OCI-LY7 (cell line): ENCODE measurements at regions not wholly inside any gene's neighbourhood (a gene's known extent, or its start where the extent isn't known, plus 50 kb on each side); places are given as distances from the start of the nearest gene placed in this dataset.

Experiments
- BruUV-seq: library from RNA; stranded (reverse); fragments of 400-500 nt; replicated peaks from 2 replicates; lab custom pipeline; 2021; lab: Mats Ljungman, UMichigan
- CTCF ChIA-PET: fragments of 300-600 bp; sonication (Branson Sonifier 250); formaldehyde crosslinking; loops from one replicate; lab custom pipeline; 2022; ENCODE audit warnings: antibody characterized with exemption; ENCODE audit not compliant: unreplicated experiment; lab: Charles Lee
- POLR2A ChIA-PET: fragments of 300-600 bp; sonication (Branson Sonifier 250); formaldehyde crosslinking; loops from one replicate; lab custom pipeline; 2022; ENCODE audit warnings: antibody characterized with exemption; lab: Charles Lee
- DNase-seq: peaks from one replicate; pipeline ENCODE4 v3.0.0-alpha.2; 2015; ENCODE audit warnings: low spot score
- H2AFZ ChIP-seq: fragments of 200-600 bp; sonication (generic), shearing (Covaris generic); 2 replicates; pipeline ENCODE4 v1.6.1; 2014; ENCODE audit warnings: mild to moderate bottlenecking, antibody characterized with exemption, low read length, moderate library complexity
- H3K27ac ChIP-seq: fragments of 200-600 bp; sonication (generic); 2 replicates; pipeline ENCODE4 v1.5.1; 2014; ENCODE audit warnings: mixed run types, low read depth, mild to moderate bottlenecking, moderate library complexity, low read length, inconsistent platforms; ENCODE audit not compliant: poor library complexity, severe bottlenecking
- H3K36me3 ChIP-seq: fragments of 200-600 bp; sonication (generic); 2 replicates; pipeline ENCODE4 v1.6.1; 2014; ENCODE audit warnings: mild to moderate bottlenecking, antibody characterized with exemption, low read length, moderate library complexity, mixed read lengths; ENCODE audit not compliant: insufficient read depth
- H3K4me1 ChIP-seq: fragments of 200-600 bp; sonication (generic); 2 replicates; pipeline ENCODE4 v1.5.1; 2014; ENCODE audit warnings: mild to moderate bottlenecking, low read length; ENCODE audit not compliant: insufficient read depth, poor library complexity, severe bottlenecking
- H3K4me2 ChIP-seq: fragments of 200-600 bp; sonication (generic); 2 replicates; pipeline ENCODE4 v1.6.1; 2014; ENCODE audit warnings: mild to moderate bottlenecking, low read length
- H3K4me3 ChIP-seq: fragments of 200-600 bp; sonication (generic); 2 replicates; pipeline ENCODE4 v1.5.1; 2014; ENCODE audit warnings: mild to moderate bottlenecking, low read depth, low read length; ENCODE audit not compliant: poor library complexity, severe bottlenecking
- H3K79me2 ChIP-seq: fragments of 200-600 bp; sonication (generic); 2 replicates; pipeline ENCODE4 v1.6.1; 2016; ENCODE audit warnings: low read depth, mild to moderate bottlenecking, low read length, moderate library complexity, mixed read lengths; ENCODE audit not compliant: insufficient read depth
- H3K9me2 ChIP-seq: fragments of 200-600 bp; sonication (generic); 2 replicates; pipeline ENCODE4 v1.6.1; 2016; ENCODE audit warnings: mild to moderate bottlenecking, low read length, mixed read lengths; ENCODE audit not compliant: insufficient read depth
- H3K9me3 ChIP-seq: fragments of 200-600 bp; sonication (generic); 2 replicates; pipeline ENCODE4 v1.6.1; 2014; ENCODE audit warnings: mild to moderate bottlenecking, mixed run types, low read length, mixed read lengths
- H4K20me1 ChIP-seq: fragments of 200-600 bp; sonication (generic); 2 replicates; pipeline ENCODE4 v1.6.1; 2014; ENCODE audit warnings: mild to moderate bottlenecking, antibody characterized with exemption, low read length, moderate library complexity, mixed read lengths; ENCODE audit not compliant: insufficient read depth
- EZH2phosphoT487 ChIP-seq: fragments of 200-600 bp; sonication (generic); IDR thresholded peaks from 2 replicates; pipeline ENCODE4 v1.6.1; 2018; ENCODE audit warnings: low read depth, borderline replicate concordance, mild to moderate bottlenecking, mixed run types, antibody characterized with exemption, low read length, moderate library complexity, mixed read lengths
- intact Hi-C: fragments of 100-400 bp; cut with micrococcal nuclease; formaldehyde crosslinking; loops from one replicate; pipeline ENCODE4 v1.10.0; 2022; ENCODE audit not compliant: unreplicated experiment
- TF ChIP-seq, protein P1 (sequence below): fragments of 200-600 bp; sonication (generic); conservative IDR thresholded peaks from 2 replicates; pipeline ENCODE4 v1.5.1; 2014; ENCODE audit warnings: mild to moderate bottlenecking, antibody characterized with exemption, low read length, moderate library complexity, mixed read lengths

DNA sequence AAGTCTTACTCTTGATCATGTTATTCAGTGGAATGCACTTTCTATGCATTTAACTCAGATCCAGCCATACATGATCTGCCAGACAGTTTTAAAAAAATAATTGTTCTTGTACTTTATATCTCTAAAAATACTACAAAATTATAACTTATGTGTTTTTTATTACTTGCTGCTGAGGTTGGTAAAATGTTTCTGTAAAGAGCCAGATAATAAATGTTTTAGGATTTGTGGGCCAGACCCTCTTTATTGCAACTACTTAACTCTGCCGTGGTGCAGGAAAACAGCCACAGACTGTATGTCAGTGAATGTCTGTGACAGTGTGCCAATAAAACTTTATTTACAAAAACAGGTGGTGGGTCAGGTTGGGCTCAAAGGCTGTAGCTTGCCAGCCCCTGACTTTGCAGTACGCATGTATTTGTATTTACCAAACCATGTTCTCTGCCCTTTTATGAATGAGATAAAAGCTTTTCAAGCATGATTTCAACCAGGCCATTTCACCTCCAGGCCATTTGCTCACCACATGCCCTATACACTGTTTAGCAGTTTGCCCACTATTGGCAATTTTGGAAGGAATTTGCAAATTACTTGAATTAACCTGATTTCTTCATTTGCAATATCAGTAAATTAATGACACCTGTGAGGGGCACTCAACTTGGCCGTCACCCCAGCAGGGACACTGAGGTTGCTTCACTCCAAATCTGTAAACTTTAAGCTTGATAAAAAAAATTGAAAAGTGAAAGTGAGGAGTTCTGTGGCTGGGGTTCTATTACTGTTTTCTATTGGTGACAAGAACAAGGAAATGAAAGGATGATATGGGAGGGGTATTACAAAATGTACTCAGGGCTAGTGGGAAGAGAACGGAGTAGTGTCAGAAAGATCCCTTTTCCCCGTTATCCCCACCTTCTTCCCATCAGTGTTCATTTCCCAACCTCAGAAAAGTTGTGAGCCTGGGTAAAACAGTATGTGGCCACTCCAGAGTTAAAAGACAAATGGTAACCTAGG lies 133.4 kb downstream of the CEBPB start:
- POLR2A ChIA-PET: no interaction called here
- intact Hi-C loops: no loop called here
- no peak overlapping the region for H3K4me3 ChIP-seq
- H3K4me1 ChIP-seq: no peaks in the 10 kb centered on the region
- no peaks in the 10 kb centered on the region for H3K9me2 ChIP-seq
- H3K27ac ChIP-seq: no peak overlapping the region
- no peaks in the 10 kb centered on the region for H3K9me3 ChIP-seq
- no peaks in the 10 kb centered on the region for H3K36me3 ChIP-seq
- DNase-seq: no peak
- no peak overlapping the region for H3K4me2 ChIP-seq
- TF ChIP-seq, protein P1, sequence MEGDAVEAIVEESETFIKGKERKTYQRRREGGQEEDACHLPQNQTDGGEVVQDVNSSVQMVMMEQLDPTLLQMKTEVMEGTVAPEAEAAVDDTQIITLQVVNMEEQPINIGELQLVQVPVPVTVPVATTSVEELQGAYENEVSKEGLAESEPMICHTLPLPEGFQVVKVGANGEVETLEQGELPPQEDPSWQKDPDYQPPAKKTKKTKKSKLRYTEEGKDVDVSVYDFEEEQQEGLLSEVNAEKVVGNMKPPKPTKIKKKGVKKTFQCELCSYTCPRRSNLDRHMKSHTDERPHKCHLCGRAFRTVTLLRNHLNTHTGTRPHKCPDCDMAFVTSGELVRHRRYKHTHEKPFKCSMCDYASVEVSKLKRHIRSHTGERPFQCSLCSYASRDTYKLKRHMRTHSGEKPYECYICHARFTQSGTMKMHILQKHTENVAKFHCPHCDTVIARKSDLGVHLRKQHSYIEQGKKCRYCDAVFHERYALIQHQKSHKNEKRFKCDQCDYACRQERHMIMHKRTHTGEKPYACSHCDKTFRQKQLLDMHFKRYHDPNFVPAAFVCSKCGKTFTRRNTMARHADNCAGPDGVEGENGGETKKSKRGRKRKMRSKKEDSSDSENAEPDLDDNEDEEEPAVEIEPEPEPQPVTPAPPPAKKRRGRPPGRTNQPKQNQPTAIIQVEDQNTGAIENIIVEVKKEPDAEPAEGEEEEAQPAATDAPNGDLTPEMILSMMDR: no peak
- no peak for TF ChIP-seq EZH2phosphoT487
- H2AFZ ChIP-seq: no peak overlapping the region
- no peaks in the 10 kb centered on the region for H4K20me1 ChIP-seq
- no peaks in the 10 kb centered on the region for H3K79me2 ChIP-seq
- BruUV-seq: no TSS peak
- CTCF ChIA-PET: no interaction called here

DNA sequence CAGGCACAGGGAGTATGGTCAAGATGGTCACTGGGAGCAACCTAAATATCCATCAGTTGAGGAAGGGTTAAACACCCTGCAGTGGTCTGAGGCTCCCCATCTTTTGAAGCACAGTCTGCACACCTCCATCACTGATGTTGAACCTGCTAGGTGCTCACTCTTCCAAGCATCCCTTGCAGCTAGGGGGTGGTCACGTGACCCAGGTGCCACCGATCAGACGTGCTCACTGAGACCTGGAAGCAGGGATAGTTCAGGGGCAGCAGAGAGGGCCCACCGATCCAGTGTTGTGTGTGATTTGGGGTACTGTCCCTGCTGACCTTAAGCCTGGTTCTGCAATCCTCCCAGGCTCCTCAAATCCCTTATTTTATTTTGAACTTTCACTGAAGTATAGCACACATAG lies 134.6 kb downstream of the CEBPB start:
- TF ChIP-seq, protein P1: no peak
- no peak for TF ChIP-seq EZH2phosphoT487
- POLR2A ChIA-PET: no interaction called here
- no peaks in the 10 kb centered on the region for H3K36me3 ChIP-seq

GRCh38 chr20:50325651-50326050 lies 135.0 kb downstream of the CEBPB start:
- no TSS peak for BruUV-seq
- CTCF ChIA-PET: no interaction called here
- no peaks in the 10 kb centered on the region for H3K4me1 ChIP-seq

More for the DNA sequence above, 134.6 kb downstream of the CEBPB start:
- Histone ChIP-seq H3K9me2 (no peaks in the 10 kb centered on the region), H3K79me2 (no peaks in the 10 kb centered on the region), H3K4me2 (no peak overlapping the region), H3K4me3 (no peak overlapping the region), H3K27ac (no peak overlapping the region), H3K9me3 (no peaks in the 10 kb centered on the region), H2AFZ (no peak overlapping the region), H4K20me1 (no peaks in the 10 kb centered on the region), H3K4me1 (no peaks in the 10 kb centered on the region)
- intact Hi-C loops: no loop called here
- CTCF ChIA-PET: no interaction called here
- no TSS peak for BruUV-seq
- no peak for DNase-seq

More at GRCh38 chr20:50325651-50326050, 135.0 kb downstream of the CEBPB start:
- intact Hi-C loops: no loop called here
- DNase-seq: no peak
- Histone ChIP-seq H3K4me3 (no peak overlapping the region), H3K4me2 (no peak overlapping the region), H3K36me3 (no peaks in the 10 kb centered on the region), H2AFZ (no peak overlapping the region), H3K27ac (no peak overlapping the region), H4K20me1 (no peaks in the 10 kb centered on the region), H3K9me2 (no peaks in the 10 kb centered on the region), H3K9me3 (no peaks in the 10 kb centered on the region), H3K79me2 (no peaks in the 10 kb centered on the region)
- TF ChIP-seq, protein P1: no peak
- no peak for TF ChIP-seq EZH2phosphoT487
- POLR2A ChIA-PET: no interaction called here
